Neural cell (in vitro differentiated cells): ENCODE measurements at regions not wholly inside any gene's neighbourhood (a gene's known extent, or its start where the extent isn't known, plus 50 kb on each side); places are given as distances from the start of the nearest gene placed in this dataset.

ENCODE experiments used
- CTCF ChIP-seq: fragments of 450-650 bp; IDR thresholded peaks from 2 replicates; pipeline ENCODE4 v1.5.1; 2014; ENCODE audit warnings: antibody characterized with exemption, mild to moderate bottlenecking, moderate library complexity; ENCODE audit not compliant: poor library complexity, severe bottlenecking
- EP300 ChIP-seq: fragments of 450-650 bp; conservative IDR thresholded peaks from 2 replicates; pipeline ENCODE4 v1.6.1; 2014; ENCODE audit warnings: antibody characterized with exemption, mild to moderate bottlenecking, moderate library complexity; ENCODE audit not compliant: poor library complexity, severe bottlenecking
- EZH2 ChIP-seq: fragments of 200-600, 300-800 bp; shearing (Covaris generic), sonication (generic); IDR thresholded peaks from 2 replicates; pipeline ENCODE4 v1.6.1; 2014; ENCODE audit warnings: antibody characterized with exemption, low read length, borderline replicate concordance, mild to moderate bottlenecking; ENCODE audit not compliant: insufficient read depth, poor library complexity, severe bottlenecking
- POLR2AphosphoS5 ChIP-seq: IDR thresholded peaks from 2 replicates; pipeline ENCODE4 v1.6.1; 2012
- TAF1 ChIP-seq: IDR thresholded peaks from 2 replicates; pipeline ENCODE4 v1.6.1; 2012; ENCODE audit warnings: low read depth

- TF ChIP-seq CTCF (no peak), EP300 (no peak), EZH2 (no peak), TAF1 (no peak), POLR2AphosphoS5 (no peak)
These were observed 128.8 kb upstream of the RAD23B start for GRCh38 chr9:107154291-107154690.
